ENCODE measurements at regions not wholly inside any gene's neighbourhood (a gene's known extent, or its start where the extent isn't known, plus 50 kb on each side); places are given as distances from the start of the nearest gene placed in this dataset.

GRCh38 chr3:99544786-99545281, 93.6 kb upstream of the COL8A1 start:
- TF ChIP-seq, protein P1, sequence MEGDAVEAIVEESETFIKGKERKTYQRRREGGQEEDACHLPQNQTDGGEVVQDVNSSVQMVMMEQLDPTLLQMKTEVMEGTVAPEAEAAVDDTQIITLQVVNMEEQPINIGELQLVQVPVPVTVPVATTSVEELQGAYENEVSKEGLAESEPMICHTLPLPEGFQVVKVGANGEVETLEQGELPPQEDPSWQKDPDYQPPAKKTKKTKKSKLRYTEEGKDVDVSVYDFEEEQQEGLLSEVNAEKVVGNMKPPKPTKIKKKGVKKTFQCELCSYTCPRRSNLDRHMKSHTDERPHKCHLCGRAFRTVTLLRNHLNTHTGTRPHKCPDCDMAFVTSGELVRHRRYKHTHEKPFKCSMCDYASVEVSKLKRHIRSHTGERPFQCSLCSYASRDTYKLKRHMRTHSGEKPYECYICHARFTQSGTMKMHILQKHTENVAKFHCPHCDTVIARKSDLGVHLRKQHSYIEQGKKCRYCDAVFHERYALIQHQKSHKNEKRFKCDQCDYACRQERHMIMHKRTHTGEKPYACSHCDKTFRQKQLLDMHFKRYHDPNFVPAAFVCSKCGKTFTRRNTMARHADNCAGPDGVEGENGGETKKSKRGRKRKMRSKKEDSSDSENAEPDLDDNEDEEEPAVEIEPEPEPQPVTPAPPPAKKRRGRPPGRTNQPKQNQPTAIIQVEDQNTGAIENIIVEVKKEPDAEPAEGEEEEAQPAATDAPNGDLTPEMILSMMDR (IDR thresholded peaks at IDR 0.05; ENCODE audit: insufficient read depth, low read length, poor library complexity, severe bottlenecking): no peak
- TF ChIP-seq EZH2phosphoT487 (conservative IDR thresholded peaks at IDR 0.05; ENCODE audit: low read length): no peak

Data from SU-DHL-6 (cell line).